Activated T-cell treated with anti-CD3 and anti-CD28 coated beads for 4 hours (primary cell): ENCODE measurements at regions not wholly inside any gene's neighbourhood (a gene's known extent, or its start where the extent isn't known, plus 50 kb on each side); places are given as distances from the start of the nearest gene placed in this dataset.
"Not testable (repeated sequence)": the region's sequence is repeated elsewhere in the genome, so short reads cannot be mapped to it uniquely, and the experiment has no call there.

Experiments used
- DNase-seq: peaks from one replicate; pipeline ENCODE4 v3.0.0-alpha.2; 2020

GRCh38 chr20:48350313-48350988 is 477.3 kb downstream of the PREX1 start:
- DNase-seq: no peak

GRCh38 chr20:48349656-48350055 is 478.1 kb downstream of the PREX1 start:
- DNase-seq: no peak

- no peak for DNase-seq
Observed at GRCh38 chr20:48348022-48348421, 479.8 kb downstream of the PREX1 start.

GRCh38 chr20:48342822-48343513 is 484.8 kb downstream of the PREX1 start:
- no peak for DNase-seq

GRCh38 chr20:48340883-48341281 is 486.9 kb downstream of the PREX1 start:
- DNase-seq: no peak

GRCh38 chr20:48339986-48340882 is 487.6 kb downstream of the PREX1 start:
- DNase-seq: no peak

- DNase-seq: no peak
Observed at GRCh38 chr20:48339190-48339985, 488.4 kb downstream of the PREX1 start.

GRCh38 chr20:48338717-48339116 is 489.1 kb downstream of the PREX1 start:
- DNase-seq: no peak

GRCh38 chr20:48336597-48336996 is 491.2 kb downstream of the PREX1 start:
- DNase-seq: no peak

GRCh38 chr20:48335308-48336050 is 492.3 kb downstream of the PREX1 start:
- DNase-seq: no peak

- no peak for DNase-seq
Observed at GRCh38 chr20:48333707-48334106, 494.1 kb downstream of the PREX1 start.

- DNase-seq: no peak
Observed at GRCh38 chr20:48332555-48332954, 495.2 kb downstream of the PREX1 start.

GRCh38 chr20:48331518-48332286 is 496.1 kb downstream of the PREX1 start:
- DNase-seq: no peak

GRCh38 chr20:48329676-48330664 is 497.8 kb downstream of the PREX1 start:
- no peak for DNase-seq

- DNase-seq: no peak
Observed at GRCh38 chr20:48329031-48329615, 498.7 kb downstream of the PREX1 start.

- DNase-seq: not testable (repeated sequence)
Observed at GRCh38 chr20:48327848-48328247, 500.0 kb downstream of the PREX1 start.

GRCh38 chr20:48326868-48327267 is 500.9 kb downstream of the PREX1 start:
- DNase-seq: no peak

- DNase-seq: no peak
Observed at GRCh38 chr20:48326434-48326691, 501.4 kb downstream of the PREX1 start.

- DNase-seq: no peak
Observed at GRCh38 chr20:48325656-48326433, 502.0 kb downstream of the PREX1 start.
